Neural progenitor cell (in vitro differentiated cells): ENCODE measurements at regions not wholly inside any gene's neighbourhood (a gene's known extent, or its start where the extent isn't known, plus 50 kb on each side); places are given as distances from the start of the nearest gene placed in this dataset.

Source experiments
- EZH2 ChIP-seq: fragments of 200-600 bp; sonication (generic); IDR thresholded peaks from 2 replicates; pipeline ENCODE4 v1.6.1; 2017; ENCODE audit warnings: antibody characterized with exemption, mild to moderate bottlenecking, moderate library complexity
- EZH2phosphoT487 ChIP-seq: fragments of 200-600 bp; sonication (generic); IDR thresholded peaks from 2 replicates; pipeline ENCODE4 v1.6.1; 2017; ENCODE audit warnings: antibody characterized with exemption
- TF ChIP-seq, protein P1 (sequence below): fragments of 200-600 bp; sonication (generic); IDR thresholded peaks from 2 replicates; pipeline ENCODE4 v1.5.1; 2017; ENCODE audit warnings: antibody characterized with exemption, mild to moderate bottlenecking

GRCh38 chr11:106242718-106243415, 165.4 kb downstream of the AASDHPPT start:
- no peak for TF ChIP-seq EZH2
- TF ChIP-seq, protein P1, sequence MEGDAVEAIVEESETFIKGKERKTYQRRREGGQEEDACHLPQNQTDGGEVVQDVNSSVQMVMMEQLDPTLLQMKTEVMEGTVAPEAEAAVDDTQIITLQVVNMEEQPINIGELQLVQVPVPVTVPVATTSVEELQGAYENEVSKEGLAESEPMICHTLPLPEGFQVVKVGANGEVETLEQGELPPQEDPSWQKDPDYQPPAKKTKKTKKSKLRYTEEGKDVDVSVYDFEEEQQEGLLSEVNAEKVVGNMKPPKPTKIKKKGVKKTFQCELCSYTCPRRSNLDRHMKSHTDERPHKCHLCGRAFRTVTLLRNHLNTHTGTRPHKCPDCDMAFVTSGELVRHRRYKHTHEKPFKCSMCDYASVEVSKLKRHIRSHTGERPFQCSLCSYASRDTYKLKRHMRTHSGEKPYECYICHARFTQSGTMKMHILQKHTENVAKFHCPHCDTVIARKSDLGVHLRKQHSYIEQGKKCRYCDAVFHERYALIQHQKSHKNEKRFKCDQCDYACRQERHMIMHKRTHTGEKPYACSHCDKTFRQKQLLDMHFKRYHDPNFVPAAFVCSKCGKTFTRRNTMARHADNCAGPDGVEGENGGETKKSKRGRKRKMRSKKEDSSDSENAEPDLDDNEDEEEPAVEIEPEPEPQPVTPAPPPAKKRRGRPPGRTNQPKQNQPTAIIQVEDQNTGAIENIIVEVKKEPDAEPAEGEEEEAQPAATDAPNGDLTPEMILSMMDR = no peak
- TF ChIP-seq EZH2phosphoT487 = no peak
